COLO668 (cell line): ENCODE measurements at regions not wholly inside any gene's neighbourhood (a gene's known extent, or its start where the extent isn't known, plus 50 kb on each side); places are given as distances from the start of the nearest gene placed in this dataset.

ENCODE experiments used
- DNase-seq: peaks from one replicate; lab custom pipeline; 2025; ENCODE audit not compliant: unreplicated experiment; lab: John Stamatoyannopoulos, UW

DNA sequence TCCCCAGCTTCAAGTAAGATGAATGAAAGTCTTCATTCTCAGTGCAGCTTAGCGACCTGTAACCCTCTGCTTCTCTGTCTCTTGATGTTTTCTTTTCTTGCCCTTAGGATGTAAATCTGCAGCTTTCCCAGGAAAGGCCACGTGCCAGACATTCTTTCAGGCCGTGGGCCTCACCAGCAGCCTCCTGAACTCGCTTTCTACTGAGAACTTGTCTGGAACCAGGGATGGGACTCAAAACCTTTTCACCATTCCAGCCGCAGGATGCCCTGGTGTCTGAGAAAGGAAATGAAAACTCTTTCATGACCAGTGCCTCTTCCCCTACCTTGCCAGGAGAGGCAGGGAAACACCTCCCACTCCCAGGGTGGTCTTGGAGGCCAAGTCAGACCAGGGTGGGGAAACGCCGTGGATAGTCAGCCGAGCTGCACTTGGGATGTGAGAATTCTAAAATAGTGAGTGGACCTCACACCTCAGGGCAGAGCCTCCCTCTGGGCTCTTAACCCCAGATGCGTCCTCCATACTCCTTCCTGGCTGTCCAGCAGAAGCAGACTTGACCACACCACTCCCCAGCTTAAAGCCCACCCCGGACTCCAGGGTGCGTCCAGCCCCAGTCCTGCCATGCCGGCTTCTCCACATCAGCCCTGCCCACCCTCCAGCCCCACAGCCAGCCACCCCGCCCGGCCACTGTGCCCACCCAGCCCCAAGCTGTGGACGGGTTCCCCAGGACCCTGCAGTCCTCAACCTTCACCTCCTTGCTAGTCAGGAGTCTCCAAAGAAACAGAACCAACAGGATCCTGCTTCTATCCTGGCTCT, 115.5 kb downstream of the TWIST2 start:
- no peak for DNase-seq

- no peak for DNase-seq
These were observed 116.1 kb downstream of the TWIST2 start for GRCh38 chr2:238963971-238964328.

DNA sequence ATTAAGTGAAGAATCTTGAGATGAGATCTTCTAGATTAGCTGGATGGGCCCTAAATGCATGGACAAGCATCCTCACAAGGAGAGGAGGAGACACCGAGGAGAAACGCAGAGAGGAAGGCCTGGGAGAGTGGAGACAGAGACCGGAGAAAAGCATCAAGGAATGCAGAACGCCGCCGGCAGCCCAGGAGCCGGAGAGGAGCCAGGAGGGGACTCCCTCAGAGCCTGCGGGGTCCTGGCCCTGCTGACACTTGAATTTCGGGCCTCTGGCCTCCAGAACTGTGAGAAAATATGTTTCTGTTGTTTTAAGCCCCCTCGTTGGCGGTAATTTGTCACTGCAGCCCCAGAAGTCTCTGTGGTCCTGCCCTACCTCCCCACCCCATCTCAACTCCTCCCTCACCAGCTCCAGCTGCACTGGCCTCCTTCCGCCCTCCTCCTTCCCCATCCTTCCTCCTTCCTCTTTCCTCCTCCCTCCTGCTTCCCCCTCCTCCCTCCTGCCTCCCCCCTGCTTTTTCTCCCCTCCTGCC, 116.7 kb downstream of the TWIST2 start:
- DNase-seq: no peak

GRCh38 chr2:238965371-238966071, 117.6 kb downstream of the TWIST2 start:
- DNase-seq: no peak

DNA sequence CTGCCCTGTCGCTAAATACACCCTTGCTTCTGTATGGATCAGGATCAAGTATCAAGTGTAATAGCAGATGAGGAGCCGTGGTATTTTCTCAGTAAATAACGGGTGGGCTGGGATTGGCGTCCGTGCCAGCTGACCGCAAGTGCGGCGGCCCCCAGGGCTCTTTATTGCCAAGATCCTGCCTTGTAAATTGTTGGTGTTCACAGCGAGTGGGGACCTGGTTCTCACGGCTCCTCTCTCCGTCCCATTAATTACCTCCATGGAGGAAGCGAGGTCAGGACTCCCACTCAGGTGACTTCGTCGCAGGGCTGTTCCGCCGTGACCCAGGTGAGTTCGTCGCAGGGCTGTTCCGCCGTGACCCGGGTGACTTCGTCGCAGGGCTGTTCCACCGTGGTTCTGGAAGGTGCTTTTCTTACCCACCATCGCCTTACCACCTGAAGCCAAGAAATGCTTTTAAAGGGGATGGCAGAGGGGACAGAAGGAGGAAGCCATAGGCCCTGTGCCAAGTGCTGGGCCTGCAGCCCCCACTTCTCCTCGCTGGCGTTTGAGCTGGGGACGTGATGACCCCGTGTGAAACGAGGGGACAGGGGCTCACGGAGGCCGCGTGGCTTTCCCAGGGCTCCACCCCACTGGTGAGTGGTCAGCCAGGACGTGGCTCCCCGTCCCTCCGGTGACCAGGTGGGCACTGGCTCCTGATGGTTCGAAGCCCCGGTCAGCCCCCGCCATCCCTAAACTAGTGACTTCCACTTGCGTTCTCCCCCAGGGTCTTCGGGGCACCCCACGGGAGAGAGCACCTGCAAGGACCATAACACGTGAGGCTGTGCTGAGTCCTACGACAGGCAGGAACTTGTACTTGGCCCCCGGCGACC, 118.4 kb downstream of the TWIST2 start:
- DNase-seq: no peak

DNA sequence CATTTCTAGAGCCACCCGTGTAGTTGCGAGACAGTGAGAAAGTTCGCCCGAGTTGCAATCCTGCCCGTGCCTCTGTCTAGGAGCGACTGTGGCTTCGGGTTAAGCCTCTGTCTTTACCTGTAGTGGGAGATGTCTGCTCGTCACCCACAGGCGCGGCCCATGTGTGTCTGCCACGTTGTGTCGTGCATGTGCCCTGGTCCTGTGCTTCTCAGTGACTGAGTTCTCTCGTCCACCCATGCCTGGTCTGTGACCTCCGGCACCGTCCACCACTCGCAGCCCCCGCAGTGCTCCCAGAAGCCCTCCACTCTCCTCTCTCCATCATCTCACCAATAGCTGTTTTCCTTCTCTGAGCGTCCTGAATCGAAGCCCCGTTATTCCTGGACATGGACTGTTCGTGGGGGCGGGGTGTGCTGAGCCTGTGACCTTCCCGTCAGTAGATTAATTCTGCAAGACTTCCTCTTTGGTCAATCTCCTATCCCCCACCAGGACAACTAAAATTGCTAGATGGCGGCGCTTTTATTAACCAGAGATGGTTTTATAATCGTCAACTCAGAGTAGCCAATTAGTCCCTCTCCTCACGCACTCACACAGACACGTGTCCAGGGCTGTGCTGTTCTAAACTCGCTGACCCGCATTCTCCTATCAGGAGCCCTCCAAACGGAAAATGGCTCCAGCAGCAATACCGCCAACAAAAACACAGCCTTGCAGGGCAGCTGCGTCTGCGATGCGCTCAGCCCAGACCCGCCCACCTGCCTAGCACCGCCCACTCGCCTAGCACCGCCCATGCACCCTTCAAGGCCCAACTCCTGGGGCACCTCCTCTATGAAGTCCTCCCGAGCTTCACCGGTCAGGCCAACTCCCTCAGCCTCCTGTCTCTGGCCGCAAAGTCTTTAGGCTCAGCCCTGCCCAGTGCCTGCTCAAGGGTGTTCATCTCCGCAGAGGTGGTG, 119.4 kb downstream of the TWIST2 start:
- no peak for DNase-seq

- no peak for DNase-seq
These were observed 120.1 kb downstream of the TWIST2 start for GRCh38 chr2:238967978-238968360.

- no peak for DNase-seq
These were observed 120.9 kb downstream of the TWIST2 start for GRCh38 chr2:238968616-238969384.

- no peak for DNase-seq
These were observed 122.0 kb downstream of the TWIST2 start for GRCh38 chr2:238969857-238970256.

- peak; percentile 39 for DNase-seq
These were observed 122.7 kb downstream of the TWIST2 start for GRCh38 chr2:238970553-238971081.

- no peak for DNase-seq
These were observed 123.6 kb downstream of the TWIST2 start for GRCh38 chr2:238971318-238972145.

DNA sequence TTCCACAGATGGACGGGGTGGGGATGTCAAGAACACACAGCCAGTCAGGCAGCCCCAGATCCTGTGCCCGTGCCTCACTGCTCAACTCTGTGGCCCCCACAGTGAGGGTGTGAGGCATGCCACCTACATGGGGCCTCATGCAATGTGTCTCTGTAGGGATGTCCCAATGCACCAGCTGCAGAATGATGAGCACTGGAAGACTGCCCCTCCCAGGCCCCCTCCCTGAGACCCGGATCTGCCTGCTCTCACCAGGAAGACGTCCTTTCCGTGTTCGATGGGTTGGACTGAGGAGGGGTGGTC, 124.2 kb downstream of the TWIST2 start:
- DNase-seq: no peak

DNA sequence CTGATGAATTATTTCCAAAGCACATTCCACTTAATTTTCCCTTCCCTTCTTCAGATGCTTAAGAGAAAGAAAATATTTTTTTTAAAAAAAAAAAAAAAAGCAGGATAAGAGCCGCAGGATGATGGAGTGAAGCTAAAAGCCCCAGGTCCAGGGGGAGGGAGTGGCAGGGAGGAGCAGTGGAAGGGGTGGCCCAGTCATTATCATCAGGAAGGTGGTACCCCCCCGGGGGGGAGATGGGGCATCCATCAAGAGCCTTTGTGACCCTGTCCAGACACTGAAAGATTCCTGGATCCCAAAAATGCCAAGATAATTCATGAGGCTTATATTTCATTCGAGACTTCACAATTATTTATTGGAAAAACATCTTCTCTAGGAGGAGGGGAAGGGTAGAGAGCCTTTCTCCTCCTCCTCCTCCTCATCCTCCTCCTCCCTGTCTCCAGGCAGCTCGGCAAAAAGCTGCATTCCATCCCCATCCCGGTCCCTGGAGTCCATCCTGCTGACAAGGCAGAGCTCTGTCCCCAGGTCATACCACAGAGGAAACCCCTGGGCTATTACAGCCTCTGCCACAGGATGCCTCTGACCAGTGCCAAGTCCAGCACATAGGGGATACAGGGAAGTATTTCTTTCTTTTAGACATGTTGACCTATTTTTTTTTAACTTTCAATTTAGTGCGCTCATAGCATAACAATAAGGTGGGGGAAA, 125.3 kb downstream of the TWIST2 start:
- no peak for DNase-seq

DNA sequence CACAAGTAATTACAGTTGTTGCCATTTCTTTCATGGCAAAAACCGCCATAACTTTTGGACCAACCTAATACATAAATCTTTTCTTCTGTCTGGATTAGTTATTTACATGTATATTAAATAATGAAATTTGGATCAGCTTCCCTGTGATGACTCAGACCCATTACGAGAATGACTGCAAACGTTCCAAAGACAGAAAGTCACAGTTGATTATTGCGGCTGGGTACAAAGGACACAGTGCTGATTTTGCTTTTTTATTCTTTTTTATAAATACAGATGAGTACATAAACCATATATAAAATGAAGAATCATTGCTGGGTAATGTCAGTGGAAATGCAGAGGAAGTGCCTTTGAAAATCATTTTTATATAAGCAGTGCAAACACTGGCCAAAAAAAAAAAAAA, 126.2 kb downstream of the TWIST2 start:
- no peak for DNase-seq

DNA sequence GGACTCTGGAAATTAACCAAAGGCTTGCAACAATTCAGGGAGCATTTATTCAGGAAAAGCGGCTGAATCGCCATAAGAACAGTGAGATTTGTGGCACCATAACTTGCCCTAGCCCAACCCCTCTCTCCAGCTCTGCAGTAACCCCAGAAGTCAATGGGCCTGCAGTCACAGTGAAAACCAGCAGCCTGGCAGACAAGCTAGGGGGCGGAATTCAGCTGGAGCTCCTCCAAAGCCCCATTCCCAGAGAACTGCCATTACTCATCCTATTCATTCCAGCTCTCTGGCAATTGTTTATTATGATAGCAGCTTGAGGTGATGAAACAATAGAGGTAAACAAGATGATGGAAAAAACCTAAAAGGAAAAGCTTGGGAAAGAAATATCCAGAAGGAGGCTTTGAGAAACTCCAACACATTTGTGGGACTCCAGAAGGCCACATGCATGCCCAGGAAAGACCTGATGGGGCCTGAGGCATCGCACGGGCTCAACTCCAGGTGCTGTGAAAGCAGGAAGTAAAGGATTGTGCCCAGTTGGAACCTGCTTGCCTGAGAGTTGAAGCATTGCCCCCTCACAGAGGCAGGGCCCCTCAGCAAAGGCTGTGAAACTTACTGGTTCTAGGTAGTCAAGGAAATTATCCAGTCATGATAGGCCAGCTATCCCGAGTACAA, 126.7 kb downstream of the TWIST2 start:
- DNase-seq: no peak

- no peak for DNase-seq
These were observed 127.5 kb downstream of the TWIST2 start for GRCh38 chr2:238975408-238975807.

DNA sequence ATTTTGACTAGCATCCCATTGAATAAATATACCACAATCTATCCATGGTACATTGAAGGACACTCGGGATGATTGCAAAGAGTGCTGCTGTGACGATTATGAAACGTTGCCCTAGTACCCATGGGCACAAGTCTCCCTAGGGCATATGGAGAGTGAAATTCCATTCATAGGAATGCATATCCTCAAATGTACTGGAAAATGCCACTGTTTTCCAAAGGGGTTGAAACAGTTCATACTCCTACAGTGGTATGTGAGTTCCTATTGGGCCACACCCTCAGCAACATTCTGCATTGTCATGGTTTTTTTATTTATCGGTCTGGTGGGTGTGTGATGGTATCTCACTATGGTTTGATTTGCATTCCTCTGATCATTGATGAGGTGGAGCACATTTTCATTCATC, 130.6 kb downstream of the TWIST2 start:
- no peak for DNase-seq

DNA sequence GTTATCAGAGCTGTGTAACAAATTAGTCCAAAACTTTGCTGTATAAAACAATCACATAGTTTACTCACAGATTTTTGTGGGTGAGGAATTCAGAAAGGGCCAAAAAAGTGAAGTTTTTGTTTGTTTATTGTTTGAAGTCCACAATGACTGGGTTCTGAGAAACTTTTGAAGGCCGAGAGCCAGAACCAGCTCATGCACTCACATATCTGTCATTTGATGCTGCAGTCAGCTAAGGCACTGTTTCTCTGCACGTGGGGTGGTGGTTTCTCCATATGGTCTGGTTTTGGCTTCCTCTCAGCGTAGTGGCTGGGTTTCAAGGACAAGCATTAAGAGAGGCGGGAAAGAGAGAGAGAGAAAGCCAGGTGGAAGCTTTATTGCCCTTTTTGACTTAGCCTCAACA, 131.8 kb downstream of the TWIST2 start:
- DNase-seq: no peak
